Type B pancreatic cell (in vitro differentiated cells): ENCODE measurements at regions not wholly inside any gene's neighbourhood (a gene's known extent, or its start where the extent isn't known, plus 50 kb on each side); places are given as distances from the start of the nearest gene placed in this dataset.

Source experiments
- DNase-seq: peaks from one replicate; pipeline ENCODE4 v3.0.0; 2021; ENCODE audit warnings: mixed read lengths; ENCODE audit not compliant: unreplicated experiment; ENCODE audit errors: extremely low spot score
- H3K27ac Mint-ChIP-seq: 2 replicates; pipeline ENCODE4 v1.8.0; 2021; ENCODE audit warnings: mild to moderate bottlenecking, mixed read lengths
- H3K27me3 Mint-ChIP-seq: 2 replicates; pipeline ENCODE4 v1.8.0; 2021; ENCODE audit warnings: mixed read lengths
- H3K36me3 Mint-ChIP-seq: 2 replicates; pipeline ENCODE4 v1.8.0; 2021; ENCODE audit warnings: mixed read lengths
- H3K4me1 Mint-ChIP-seq: one replicate; pipeline ENCODE4 v1.8.0; 2021; ENCODE audit warnings: mixed read lengths; ENCODE audit not compliant: unreplicated experiment
- H3K4me3 Mint-ChIP-seq: 2 replicates; pipeline ENCODE4 v1.8.0; 2021; ENCODE audit warnings: mild to moderate bottlenecking, mixed read lengths
- H3K9me3 Mint-ChIP-seq: 2 replicates; pipeline ENCODE4 v1.8.0; 2021; ENCODE audit warnings: mixed read lengths
- CTCF ChIP-seq: fragments of 200-600 bp; sonication (generic); conservative IDR thresholded peaks from 2 replicates; pipeline ENCODE4 v1.5.0; 2021; ENCODE audit warnings: antibody characterized with exemption, mild to moderate bottlenecking

- H3K27ac Mint-ChIP-seq, result no peak overlapping the region
- H3K27me3 Mint-ChIP-seq, result no peaks in the 10 kb centered on the region
- no peak overlapping the region for H3K4me3 Mint-ChIP-seq
- peaks cover 2% of the 10 kb centered on the region for H3K9me3 Mint-ChIP-seq
- DNase-seq, result no peak
- H3K36me3 Mint-ChIP-seq, result no peaks in the 10 kb centered on the region
- peaks cover 21% of the 10 kb centered on the region for H3K4me1 Mint-ChIP-seq
- TF ChIP-seq CTCF, result no peak
Measured at GRCh38 chr2:150373374-150373773, 114.1 kb downstream of the RND3 start.

- H3K4me1 Mint-ChIP-seq, result peaks cover 6% of the 10 kb centered on the region
- no peak for DNase-seq
- no peaks in the 10 kb centered on the region for H3K36me3 Mint-ChIP-seq
- H3K27ac Mint-ChIP-seq, result no peak overlapping the region
- H3K4me3 Mint-ChIP-seq, result no peak overlapping the region
- no peaks in the 10 kb centered on the region for H3K9me3 Mint-ChIP-seq
- no peak for TF ChIP-seq CTCF
- no peaks in the 10 kb centered on the region for H3K27me3 Mint-ChIP-seq
Measured at GRCh38 chr2:150371044-150371818, 116.2 kb downstream of the RND3 start.

GRCh38 chr2:150370561-150370960, 116.9 kb downstream of the RND3 start:
- no peak overlapping the region for H3K4me3 Mint-ChIP-seq
- TF ChIP-seq CTCF, result no peak
- peaks cover 5% of the 10 kb centered on the region for H3K4me1 Mint-ChIP-seq
- H3K9me3 Mint-ChIP-seq, result no peaks in the 10 kb centered on the region
- DNase-seq, result no peak
- no peaks in the 10 kb centered on the region for H3K36me3 Mint-ChIP-seq
- no peaks in the 10 kb centered on the region for H3K27me3 Mint-ChIP-seq
- no peak overlapping the region for H3K27ac Mint-ChIP-seq

- Mint-ChIP-seq H3K27me3 (no peaks in the 10 kb centered on the region), H3K36me3 (no peaks in the 10 kb centered on the region), H3K4me1 (peaks cover 5% of the 10 kb centered on the region), H3K4me3 (no peak overlapping the region), H3K27ac (no peak overlapping the region), H3K9me3 (no peaks in the 10 kb centered on the region)
- DNase-seq, result no peak
- TF ChIP-seq CTCF, result no peak
Measured at GRCh38 chr2:150369862-150370261, 117.6 kb downstream of the RND3 start.

- DNase-seq, result no peak
- Mint-ChIP-seq H3K9me3 (peaks cover 8% of the 10 kb centered on the region), H3K36me3 (no peaks in the 10 kb centered on the region), H3K4me1 (peaks cover 3% of the 10 kb centered on the region), H3K27ac (peak overlapping the region; percentile 88), H3K4me3 (peak overlapping the region; percentile 6), H3K27me3 (no peaks in the 10 kb centered on the region)
- no peak for TF ChIP-seq CTCF
Measured at GRCh38 chr2:150358468-150358807, 129.0 kb downstream of the RND3 start.
